Activated T-helper 2 cell treated with anti-CD3 and anti-CD28 coated beads, Interferon-gamma antibody, Interleukin-2, Interleukin-4, amounts not matched to agents 10 μg/mL and 5 μg/mL and 100 μg/mL, durations not matched to agents 14 hours and 24 hours and 36 hours (primary cell): ENCODE measurements at regions not wholly inside any gene's neighbourhood (a gene's known extent, or its start where the extent isn't known, plus 50 kb on each side); places are given as distances from the start of the nearest gene placed in this dataset.
"Not testable (repeated sequence)": the region's sequence is repeated elsewhere in the genome, so short reads cannot be mapped to it uniquely, and the experiment has no call there.

Experiments
- DNase-seq: peaks from one replicate; pipeline ENCODE4 v3.0.0; 2021; ENCODE audit warnings: low spot score
- H3K27ac Mint-ChIP-seq: one replicate; pipeline ENCODE4 v1.8.0; 2021; ENCODE audit warnings: mixed read lengths
- H3K27me3 Mint-ChIP-seq: one replicate; pipeline ENCODE4 v1.8.0; 2021; ENCODE audit warnings: low read depth, mixed read lengths
- H3K36me3 Mint-ChIP-seq: one replicate; pipeline ENCODE4 v1.8.0; 2021; ENCODE audit warnings: low read depth, mixed read lengths
- H3K4me1 Mint-ChIP-seq: one replicate; pipeline ENCODE4 v1.8.0; 2021; ENCODE audit warnings: low read depth, mixed read lengths
- H3K4me3 Mint-ChIP-seq: one replicate; pipeline ENCODE4 v1.8.0; 2021; ENCODE audit warnings: low read depth, mild to moderate bottlenecking, moderate library complexity, mixed read lengths
- H3K9me3 Mint-ChIP-seq: one replicate; pipeline ENCODE4 v1.8.0; 2021; ENCODE audit warnings: mixed read lengths
- intact Hi-C: fragments of 100-400 bp; cut with micrococcal nuclease; formaldehyde crosslinking; loops from one replicate; pipeline ENCODE4 v1.15.1; 2023

DNA sequence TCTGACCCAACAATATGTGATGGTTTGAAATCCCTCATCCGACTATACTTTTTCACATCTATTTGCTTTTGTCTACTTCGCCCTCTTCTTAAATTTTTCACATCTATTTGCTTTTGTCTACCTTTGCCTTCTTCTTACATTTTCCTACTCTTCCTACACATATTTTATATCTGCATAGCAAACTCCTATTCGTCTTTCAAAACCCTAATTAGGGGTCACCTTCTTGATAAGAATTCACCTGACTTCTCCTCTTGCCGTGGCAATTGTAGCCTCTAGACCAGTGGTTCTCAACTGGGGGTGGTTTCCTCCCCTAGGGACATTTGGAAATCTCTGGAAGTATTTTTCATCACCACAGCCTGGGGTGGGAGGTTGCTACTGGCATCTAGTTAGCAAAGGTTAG is 607.4 kb downstream of the NTRK3 start:
- DNase-seq: no peak
- intact Hi-C loops: no loop called here

DNA sequence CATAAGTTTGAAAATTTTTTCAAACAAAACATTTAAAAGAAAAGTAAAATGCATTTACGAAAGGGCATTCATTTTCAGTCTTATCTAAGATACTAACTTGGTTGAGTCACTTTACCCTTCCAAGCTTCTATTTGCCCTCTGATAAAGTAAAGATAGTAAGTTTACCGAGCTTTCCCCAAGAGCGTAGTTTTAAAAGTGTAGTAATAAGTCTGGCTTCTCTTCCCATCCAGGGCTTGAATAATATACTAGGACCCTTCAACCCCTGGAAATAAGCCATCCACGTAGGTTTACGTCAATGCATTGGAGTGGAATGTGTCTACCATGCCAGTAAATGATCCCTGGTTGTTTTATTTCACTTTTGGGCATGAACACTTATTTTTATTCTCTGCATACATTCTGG is 608.3 kb downstream of the NTRK3 start:
- H3K4me1 Mint-ChIP-seq: no peaks in the 10 kb centered on the region
- H3K36me3 Mint-ChIP-seq: no peaks in the 10 kb centered on the region
- DNase-seq: no peak
- no peaks in the 10 kb centered on the region for H3K27me3 Mint-ChIP-seq
- intact Hi-C loops: no loop called here
- H3K4me3 Mint-ChIP-seq: no peak overlapping the region
- H3K27ac Mint-ChIP-seq: no peak overlapping the region
- H3K9me3 Mint-ChIP-seq: peaks cover 5% of the 10 kb centered on the region

More for the DNA sequence above, 607.4 kb downstream of the NTRK3 start:
- H3K27me3 Mint-ChIP-seq: no peaks in the 10 kb centered on the region
- no peak overlapping the region for H3K4me3 Mint-ChIP-seq
- H3K4me1 Mint-ChIP-seq: no peaks in the 10 kb centered on the region
- H3K9me3 Mint-ChIP-seq: peaks cover 5% of the 10 kb centered on the region
- H3K27ac Mint-ChIP-seq: no peak overlapping the region
- H3K36me3 Mint-ChIP-seq: no peaks in the 10 kb centered on the region

DNA sequence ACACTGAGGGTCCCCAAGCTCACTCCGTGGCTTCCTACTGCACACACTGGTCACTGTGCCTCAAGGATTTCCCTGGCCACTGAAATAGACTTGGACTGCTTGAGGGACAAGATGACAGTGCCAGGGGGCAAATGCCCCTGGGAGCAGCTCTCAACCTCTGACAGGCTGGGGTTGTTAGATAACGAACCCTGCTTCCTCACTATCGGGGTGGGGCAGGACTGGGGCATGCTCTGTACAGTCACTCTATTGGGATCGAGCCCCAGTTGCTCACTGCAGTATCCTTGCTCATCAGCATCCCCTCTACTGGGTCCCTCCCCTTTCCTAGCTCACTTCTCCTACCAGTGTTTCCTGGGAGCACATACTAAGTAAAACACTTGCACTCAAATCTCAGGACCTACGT is 610.8 kb downstream of the NTRK3 start:
- intact Hi-C loops: no loop called here
- Mint-ChIP-seq H3K27me3 (no peaks in the 10 kb centered on the region), H3K4me1 (peaks cover 4% of the 10 kb centered on the region), H3K36me3 (no peaks in the 10 kb centered on the region), H3K9me3 (peaks cover 4% of the 10 kb centered on the region), H3K4me3 (no peak overlapping the region), H3K27ac (no peak overlapping the region)
- no peak for DNase-seq

DNA sequence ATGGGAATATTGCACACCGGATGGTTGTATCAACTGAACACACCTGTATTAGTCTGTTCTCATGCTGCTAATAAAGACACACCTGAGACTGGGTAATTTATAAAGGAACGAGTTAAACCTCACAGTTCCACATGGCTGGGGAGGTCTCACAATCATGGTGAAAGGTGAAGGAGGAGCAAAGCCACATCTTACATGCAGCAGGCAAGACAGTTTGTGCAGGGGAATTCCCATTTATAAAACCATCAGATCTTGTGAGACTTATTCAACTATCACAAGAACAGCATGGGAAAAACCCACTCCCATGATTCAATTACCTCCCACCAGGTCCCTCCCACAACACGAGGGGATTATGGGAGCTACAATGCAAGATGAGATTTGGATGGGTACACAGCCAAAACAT is 613.5 kb downstream of the NTRK3 start:
- intact Hi-C loops, H3K9me3 Mint-ChIP-seq, H3K36me3 Mint-ChIP-seq, DNase-seq, H3K4me3 Mint-ChIP-seq, H3K27me3 Mint-ChIP-seq, H3K4me1 Mint-ChIP-seq, H3K27ac Mint-ChIP-seq: not testable (repeated sequence)

DNA sequence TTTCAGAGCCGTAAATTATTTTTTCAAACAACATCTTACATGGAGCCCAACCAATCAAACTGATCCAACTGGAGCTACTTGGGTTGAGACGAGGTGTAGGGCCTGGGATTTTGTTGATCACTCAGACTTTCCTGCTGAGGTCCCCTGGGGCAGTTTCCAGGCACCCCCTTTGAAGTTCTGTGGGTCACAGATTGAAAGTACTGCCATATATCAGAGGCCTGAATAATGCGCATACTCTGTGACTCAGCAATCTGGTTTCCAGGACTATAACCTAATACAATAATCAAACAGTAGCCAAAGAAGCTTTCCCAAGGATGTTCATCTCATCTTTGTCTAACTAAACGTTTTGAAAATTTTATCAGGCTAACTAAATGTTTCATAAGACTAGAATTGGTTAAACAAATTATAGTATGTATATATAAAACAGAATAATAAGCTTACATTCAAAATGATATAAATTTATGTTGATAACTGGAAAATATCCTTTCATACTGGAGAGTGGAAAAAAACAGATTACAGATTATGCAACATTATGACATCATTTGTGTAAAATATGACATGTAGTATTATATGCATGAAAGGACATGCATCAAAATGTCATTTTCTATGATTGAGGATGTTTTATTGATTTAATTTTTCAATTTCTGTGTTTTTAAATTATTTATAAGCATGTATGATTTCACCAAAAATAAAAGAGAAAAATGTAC is 617.1 kb downstream of the NTRK3 start:
- intact Hi-C loops: no loop called here
- no peak for DNase-seq
- Mint-ChIP-seq H3K27ac (no peak overlapping the region), H3K4me3 (no peak overlapping the region), H3K36me3 (no peaks in the 10 kb centered on the region), H3K9me3 (no peaks in the 10 kb centered on the region), H3K27me3 (no peaks in the 10 kb centered on the region), H3K4me1 (peaks cover 6% of the 10 kb centered on the region)

DNA sequence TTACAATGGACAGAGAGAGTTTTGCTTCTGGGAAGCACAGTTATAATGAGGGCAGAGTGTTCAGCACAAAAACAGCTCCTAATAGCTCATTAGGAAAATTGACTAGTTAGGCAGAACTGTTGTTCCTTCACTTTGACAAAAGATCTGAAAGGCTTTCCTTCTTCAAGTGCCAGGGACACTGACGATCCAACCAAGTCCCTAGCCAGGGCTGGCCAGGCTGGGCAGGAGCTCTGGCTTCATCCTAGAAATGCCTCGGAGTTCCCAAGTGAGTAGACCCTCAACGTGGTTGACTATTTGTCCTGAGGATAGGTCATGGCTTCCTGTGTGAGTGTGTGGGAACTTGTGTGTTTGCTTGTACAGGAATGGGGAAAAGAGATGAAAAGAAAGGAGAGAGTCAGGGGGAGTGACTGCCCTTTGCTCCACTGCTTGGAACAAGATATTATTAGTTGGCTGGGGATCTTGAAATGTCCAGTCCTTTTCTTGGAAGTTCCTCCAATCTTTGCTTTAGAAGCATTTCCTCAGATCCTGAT is 617.9 kb downstream of the NTRK3 start:
- Mint-ChIP-seq H3K36me3 (no peaks in the 10 kb centered on the region), H3K27ac (no peak overlapping the region), H3K4me1 (peaks cover 6% of the 10 kb centered on the region), H3K27me3 (no peaks in the 10 kb centered on the region), H3K9me3 (no peaks in the 10 kb centered on the region), H3K4me3 (no peak overlapping the region)
- DNase-seq: no peak
- intact Hi-C loops: no loop called here

DNA sequence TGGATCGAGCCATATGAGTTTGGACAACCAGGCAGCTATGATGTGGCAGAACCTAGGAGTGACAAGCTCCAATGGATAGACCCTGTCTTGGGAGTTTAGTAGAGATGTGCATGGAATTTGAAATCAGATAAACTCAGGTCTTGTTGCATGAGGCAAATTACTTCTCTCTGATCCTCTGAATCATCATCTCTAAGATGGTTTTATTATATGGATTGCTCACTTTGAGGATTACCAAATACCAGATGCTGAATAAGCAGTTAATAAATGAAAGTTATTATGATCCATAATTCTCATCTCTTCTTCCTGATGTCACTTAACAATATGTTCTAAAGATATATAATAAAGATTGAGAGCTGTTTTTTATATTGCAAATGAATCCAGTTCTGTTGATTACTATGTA is 622.2 kb downstream of the NTRK3 start:
- no peak for DNase-seq
- H3K4me3 Mint-ChIP-seq: no peak overlapping the region
- no peaks in the 10 kb centered on the region for H3K4me1 Mint-ChIP-seq
- no peaks in the 10 kb centered on the region for H3K27me3 Mint-ChIP-seq
- H3K36me3 Mint-ChIP-seq: no peaks in the 10 kb centered on the region
- intact Hi-C loops: no loop called here
- H3K27ac Mint-ChIP-seq: no peak overlapping the region
- H3K9me3 Mint-ChIP-seq: no peaks in the 10 kb centered on the region

DNA sequence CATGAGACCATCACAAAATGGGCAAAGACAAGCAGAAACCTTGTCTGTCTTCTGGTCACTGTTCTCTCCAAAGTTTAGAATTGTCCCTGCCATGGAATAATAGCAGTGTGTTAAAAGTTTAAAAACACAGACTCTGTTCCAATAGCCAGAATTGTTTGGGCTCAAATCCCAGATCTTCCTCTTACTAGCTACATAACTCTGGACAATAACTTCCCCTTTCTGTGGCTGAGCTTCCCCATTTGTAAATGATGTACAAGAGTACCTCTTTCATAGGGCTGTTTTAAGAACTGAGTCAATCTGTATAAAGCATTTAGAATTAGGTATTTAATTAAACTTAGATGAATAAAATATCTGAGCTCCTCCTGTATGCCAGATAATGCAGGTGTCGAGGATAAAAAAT is 623.0 kb downstream of the NTRK3 start:
- Mint-ChIP-seq H3K27ac (no peak overlapping the region), H3K4me3 (no peak overlapping the region), H3K27me3 (no peaks in the 10 kb centered on the region), H3K9me3 (no peaks in the 10 kb centered on the region), H3K4me1 (no peaks in the 10 kb centered on the region), H3K36me3 (no peaks in the 10 kb centered on the region)
- intact Hi-C loops: no loop called here
- no peak for DNase-seq

DNA sequence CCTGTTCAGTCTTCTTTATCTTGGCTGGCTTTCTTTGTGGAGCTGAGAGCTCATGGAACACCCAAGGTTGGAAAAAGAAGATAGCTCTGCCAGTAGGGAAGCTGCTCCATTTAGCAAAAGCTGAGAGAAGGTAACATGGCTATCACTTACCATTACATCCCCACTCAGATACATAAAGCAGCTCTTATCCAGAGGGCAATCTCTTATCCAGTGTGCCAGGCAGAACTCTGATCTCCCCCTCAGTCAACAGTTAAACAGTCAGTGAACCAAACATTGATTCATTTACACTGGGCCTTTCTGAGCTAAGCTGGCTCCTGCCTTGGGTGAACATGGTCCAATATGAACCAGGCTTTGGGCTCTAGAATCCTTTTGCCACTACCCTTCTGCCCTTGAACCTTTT is 624.2 kb downstream of the NTRK3 start:
- Mint-ChIP-seq H3K36me3 (no peaks in the 10 kb centered on the region), H3K4me3 (no peak overlapping the region), H3K27me3 (no peaks in the 10 kb centered on the region), H3K27ac (no peak overlapping the region), H3K9me3 (no peaks in the 10 kb centered on the region), H3K4me1 (no peaks in the 10 kb centered on the region)
- intact Hi-C loops: no loop called here
- no peak for DNase-seq

DNA sequence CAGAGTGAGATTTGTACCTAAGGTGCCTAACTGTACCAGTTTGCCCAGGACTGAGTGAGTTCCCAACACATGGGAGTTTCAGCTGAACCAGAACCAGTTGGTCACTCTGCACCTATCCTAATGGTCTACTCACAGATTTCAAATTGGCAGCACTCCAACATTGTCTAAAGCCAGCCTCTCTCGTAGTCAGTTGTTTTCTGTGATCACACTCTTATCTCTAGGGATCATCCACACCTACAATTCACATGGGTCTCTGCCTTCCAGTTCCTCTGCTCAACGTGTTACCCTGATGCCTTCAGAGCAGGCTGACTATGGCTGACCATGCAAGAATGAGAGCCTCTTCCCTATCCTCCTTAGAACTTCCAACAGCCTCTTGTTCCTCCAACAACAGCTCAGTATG is 624.8 kb downstream of the NTRK3 start:
- no peak for DNase-seq
- H3K4me1 Mint-ChIP-seq: no peaks in the 10 kb centered on the region
- no peak overlapping the region for H3K27ac Mint-ChIP-seq
- intact Hi-C loops: no loop called here
- H3K27me3 Mint-ChIP-seq: no peaks in the 10 kb centered on the region
- no peak overlapping the region for H3K4me3 Mint-ChIP-seq
- no peaks in the 10 kb centered on the region for H3K36me3 Mint-ChIP-seq
- H3K9me3 Mint-ChIP-seq: no peaks in the 10 kb centered on the region

DNA sequence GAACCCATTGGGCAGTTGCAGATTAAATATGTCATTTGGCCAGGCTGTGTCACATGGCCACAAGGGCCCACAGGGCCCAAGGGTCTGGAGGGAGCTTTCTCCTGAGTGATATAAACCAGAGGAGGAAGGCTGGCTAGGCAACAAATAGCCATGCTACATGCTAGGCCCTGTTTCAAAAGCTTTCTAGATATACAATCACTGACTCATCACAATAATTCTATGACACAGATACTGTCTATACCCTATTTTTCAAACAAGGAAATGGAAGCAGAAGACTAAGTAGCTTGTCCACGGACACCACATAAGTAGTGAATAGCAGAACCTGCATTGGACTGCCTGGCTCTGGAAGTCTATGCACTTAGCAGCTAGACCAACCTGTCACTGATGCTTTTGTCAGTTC is 625.4 kb downstream of the NTRK3 start:
- intact Hi-C loops: no loop called here
- no peak overlapping the region for H3K27ac Mint-ChIP-seq
- no peaks in the 10 kb centered on the region for H3K9me3 Mint-ChIP-seq
- H3K4me1 Mint-ChIP-seq: no peaks in the 10 kb centered on the region
- no peak for DNase-seq
- no peaks in the 10 kb centered on the region for H3K36me3 Mint-ChIP-seq
- H3K27me3 Mint-ChIP-seq: no peaks in the 10 kb centered on the region
- H3K4me3 Mint-ChIP-seq: no peak overlapping the region

DNA sequence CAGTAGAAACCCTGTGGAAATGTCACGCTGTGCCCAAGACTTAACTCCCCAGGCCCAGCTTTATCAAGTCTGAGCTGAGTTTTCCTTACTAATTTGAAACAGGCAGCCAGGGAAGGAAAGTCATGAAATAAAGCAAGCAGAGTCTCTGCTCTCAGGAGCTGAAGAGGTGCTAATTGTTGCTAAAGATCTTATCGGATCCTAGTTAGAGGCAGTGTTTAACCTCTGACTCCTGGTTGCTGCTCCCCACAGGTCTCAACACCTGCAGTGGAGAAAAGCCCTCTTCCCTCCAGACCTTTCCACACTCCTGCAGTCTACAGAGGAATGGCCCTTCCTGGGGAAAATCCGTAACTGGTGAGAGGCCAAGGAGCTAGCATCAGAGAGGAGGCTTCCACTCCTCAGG is 628.2 kb downstream of the NTRK3 start:
- intact Hi-C loops: no loop called here
- no peaks in the 10 kb centered on the region for H3K4me1 Mint-ChIP-seq
- no peak overlapping the region for H3K27ac Mint-ChIP-seq
- no peaks in the 10 kb centered on the region for H3K36me3 Mint-ChIP-seq
- H3K4me3 Mint-ChIP-seq: no peak overlapping the region
- H3K27me3 Mint-ChIP-seq: no peaks in the 10 kb centered on the region
- no peaks in the 10 kb centered on the region for H3K9me3 Mint-ChIP-seq
- DNase-seq: no peak

DNA sequence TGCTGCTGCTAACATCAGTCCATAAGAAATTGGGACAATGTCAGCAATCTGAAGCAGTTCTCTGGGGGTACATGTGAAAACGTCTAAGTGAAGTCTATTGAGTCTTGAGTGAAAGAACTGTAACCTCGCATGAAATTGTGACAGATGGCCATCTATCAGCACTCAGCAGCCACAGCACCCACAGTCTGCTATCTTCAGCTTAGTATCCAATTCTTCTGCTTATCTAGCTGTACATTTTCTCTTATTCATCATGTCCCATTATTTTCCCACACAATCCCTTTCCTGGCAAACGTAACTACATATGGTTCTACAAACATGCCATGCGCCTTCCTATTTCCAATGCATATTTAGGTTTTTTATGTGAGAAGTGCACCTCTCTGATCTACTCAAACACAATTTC is 629.7 kb downstream of the NTRK3 start:
- Mint-ChIP-seq H3K4me3 (no peak overlapping the region), H3K4me1 (no peaks in the 10 kb centered on the region), H3K27me3 (no peaks in the 10 kb centered on the region), H3K27ac (no peak overlapping the region), H3K9me3 (no peaks in the 10 kb centered on the region), H3K36me3 (no peaks in the 10 kb centered on the region)
- intact Hi-C loops: no loop called here
- DNase-seq: no peak

DNA sequence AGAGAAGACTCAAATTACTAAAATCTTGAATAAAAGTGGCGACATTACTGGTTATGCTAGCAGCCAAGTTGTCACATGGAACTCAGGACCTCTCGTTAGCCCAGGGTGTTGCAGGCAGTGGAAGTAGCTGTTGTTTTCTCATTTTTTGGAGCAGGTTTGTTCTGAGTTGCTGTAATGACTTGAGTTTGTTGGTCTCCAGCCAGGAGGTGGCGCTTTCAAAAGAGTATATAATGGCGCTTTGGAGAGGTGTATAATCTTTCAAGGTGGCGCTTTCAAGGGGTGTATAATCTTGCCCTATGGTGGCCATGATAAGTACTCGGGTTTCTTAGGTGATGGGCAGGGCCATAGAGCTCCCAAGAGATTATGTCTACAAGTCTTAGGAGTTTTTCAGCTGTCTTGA is 632.7 kb downstream of the NTRK3 start:
- no peaks in the 10 kb centered on the region for H3K27me3 Mint-ChIP-seq
- H3K9me3 Mint-ChIP-seq: no peaks in the 10 kb centered on the region
- no peak for DNase-seq
- no peak overlapping the region for H3K4me3 Mint-ChIP-seq
- no peak overlapping the region for H3K27ac Mint-ChIP-seq
- H3K4me1 Mint-ChIP-seq: peaks cover 3% of the 10 kb centered on the region
- H3K36me3 Mint-ChIP-seq: no peaks in the 10 kb centered on the region
- intact Hi-C loops: no loop called here
